ENCODE measurements at regions not wholly inside any gene's neighbourhood (a gene's known extent, or its start where the extent isn't known, plus 50 kb on each side); places are given as distances from the start of the nearest gene placed in this dataset.

- Histone ChIP-seq H3K4me1 (ENCODE audit: control insufficient read depth in 1 of 2, insufficient read depth in 1 of 2, low read depth in 1 of 2, low read length in 1 of 2) (no peaks in the 10 kb centered on the region), H3K36me3 (no peaks in the 10 kb centered on the region), H3K27me3 (no peaks in the 10 kb centered on the region), H3K27ac (no peak overlapping the region), H3K4me3 (ENCODE audit: low read depth in 1 of 2, low read length in 1 of 2) (no peak overlapping the region), H3K9me3 (no peaks in the 10 kb centered on the region)
- no peak for TF ChIP-seq CTCF (IDR thresholded peaks at IDR 0.05)
Observed at GRCh38 chr18:67280486-67281242, 235.9 kb downstream of the DSEL start.

GRCh38 chr18:67279988-67280387 lies 236.5 kb downstream of the DSEL start:
- Histone ChIP-seq H3K27me3 (no peaks in the 10 kb centered on the region), H3K4me3 (ENCODE audit: low read depth in 1 of 2, low read length in 1 of 2) (no peak overlapping the region), H3K9me3 (no peaks in the 10 kb centered on the region), H3K4me1 (ENCODE audit: control insufficient read depth in 1 of 2, insufficient read depth in 1 of 2, low read depth in 1 of 2, low read length in 1 of 2) (no peaks in the 10 kb centered on the region), H3K36me3 (no peaks in the 10 kb centered on the region), H3K27ac (no peak overlapping the region)
- TF ChIP-seq CTCF (IDR thresholded peaks at IDR 0.05) = no peak

GRCh38 chr18:67278984-67279383 lies 237.5 kb downstream of the DSEL start:
- Histone ChIP-seq H3K4me3 (ENCODE audit: low read depth in 1 of 2, low read length in 1 of 2) (no peak overlapping the region), H3K27ac (no peak overlapping the region), H3K27me3 (no peaks in the 10 kb centered on the region), H3K36me3 (no peaks in the 10 kb centered on the region), H3K4me1 (ENCODE audit: control insufficient read depth in 1 of 2, insufficient read depth in 1 of 2, low read depth in 1 of 2, low read length in 1 of 2) (no peaks in the 10 kb centered on the region), H3K9me3 (no peaks in the 10 kb centered on the region)
- no peak for TF ChIP-seq CTCF (IDR thresholded peaks at IDR 0.05)

- H3K27ac ChIP-seq = no peak overlapping the region
- H3K27me3 ChIP-seq = no peaks in the 10 kb centered on the region
- no peak for TF ChIP-seq CTCF (IDR thresholded peaks at IDR 0.05)
- H3K4me3 ChIP-seq (ENCODE audit: low read depth in 1 of 2, low read length in 1 of 2) = no peak overlapping the region
- no peaks in the 10 kb centered on the region for H3K36me3 ChIP-seq
- H3K9me3 ChIP-seq = no peaks in the 10 kb centered on the region
- H3K4me1 ChIP-seq (ENCODE audit: control insufficient read depth in 1 of 2, insufficient read depth in 1 of 2, low read depth in 1 of 2, low read length in 1 of 2) = no peaks in the 10 kb centered on the region
Observed at GRCh38 chr18:67276638-67277037, 239.9 kb downstream of the DSEL start.

GRCh38 chr18:67273288-67273687 lies 243.2 kb downstream of the DSEL start:
- no peak for TF ChIP-seq CTCF (IDR thresholded peaks at IDR 0.05)
- no peak overlapping the region for H3K27ac ChIP-seq
- H3K36me3 ChIP-seq = no peaks in the 10 kb centered on the region
- H3K9me3 ChIP-seq = no peaks in the 10 kb centered on the region
- H3K4me3 ChIP-seq (ENCODE audit: low read depth in 1 of 2, low read length in 1 of 2) = no peak overlapping the region
- no peaks in the 10 kb centered on the region for H3K27me3 ChIP-seq
- H3K4me1 ChIP-seq (ENCODE audit: control insufficient read depth in 1 of 2, insufficient read depth in 1 of 2, low read depth in 1 of 2, low read length in 1 of 2) = no peaks in the 10 kb centered on the region

Measured in neutrophil (primary cell).